B cell (primary cell): ENCODE measurements at regions not wholly inside any gene's neighbourhood (a gene's known extent, or its start where the extent isn't known, plus 50 kb on each side); places are given as distances from the start of the nearest gene placed in this dataset.
A peak's percentile ranks its signal among the peaks of the same experiment; 100 is the strongest.

ENCODE experiments used
- ATAC-seq: fragments of 200-7000 bp; cut with Tn5 transposase; one replicate; pipeline ENCODE4 v1.10.0; 2021; ENCODE audit warnings: low read depth, mild to moderate bottlenecking, moderate number of reproducible peaks, moderate library complexity
- CTCF ChIA-PET: fragments of 350-600 bp; sonication (Branson Sonifier 250); formaldehyde crosslinking; loops from one replicate; lab custom pipeline; 2021; ENCODE audit warnings: antibody characterized with exemption, inconsistent platforms; lab: Charles Lee
- POLR2A ChIA-PET: fragments of 350-600 bp; sonication (Branson Sonifier 250); formaldehyde crosslinking; loops from one replicate; lab custom pipeline; 2021; ENCODE audit warnings: antibody characterized with exemption; lab: Charles Lee
- DNase-seq: peaks from one replicate; pipeline ENCODE4 v3.0.0; 2013
- H2AFZ ChIP-seq: 2 replicates; pipeline ENCODE4 v1.6.1; 2012; ENCODE audit warnings: mild to moderate bottlenecking, low read depth, low read length; ENCODE audit not compliant: insufficient read depth, poor library complexity, severe bottlenecking
- H3K27ac ChIP-seq, 2 donors: 1 replicate in 1 of 2; 2 replicates in 1 of 2; pipeline ENCODE4 v1.5.1; 2012 to 2013; ENCODE audit warnings: low read length in 2 of 2, mild to moderate bottlenecking in 2 of 2, moderate library complexity in 1 of 2
- H3K27me3 ChIP-seq, 4 experiments: fragments of 200-600 bp in 1 of 4; sonication (generic) in 1 of 4; replicated peaks in 1 of 4; 1 replicate in 2 of 4; 2 replicates in 2 of 4; pipeline versions ENCODE4 v1.6.1 to v1.7.0; 2013 to 2016; ENCODE audit warnings: low read length in 3 of 4, mild to moderate bottlenecking in 2 of 4, mixed read lengths in 1 of 4, moderate library complexity in 1 of 4; ENCODE audit not compliant: insufficient read depth in 4 of 4, control insufficient read depth in 3 of 4; ENCODE audit errors: control extremely low read depth in 1 of 4
- H3K36me3 ChIP-seq, 2 experiments: replicated peaks in 1 of 2; 1 replicate in 1 of 2; 2 replicates in 1 of 2; pipeline versions ENCODE4 v1.6.1 to v1.7.1; 2013; ENCODE audit warnings: low read length in 1 of 2; ENCODE audit not compliant: insufficient read depth in 2 of 2, control insufficient read depth in 1 of 2; ENCODE audit errors: control extremely low read depth in 1 of 2, extremely low read depth in 1 of 2
- H3K4me1 ChIP-seq, 2 donors: fragments of 200-600 bp in 1 of 2; sonication (generic) in 1 of 2; 1 replicate in 1 of 2; 2 replicates in 1 of 2; pipeline versions ENCODE4 v1.5.1 to v1.6.1; 2013 to 2017; ENCODE audit warnings: low read length in 2 of 2; ENCODE audit not compliant: control insufficient read depth in 2 of 2, insufficient read depth in 2 of 2
- H3K4me2 ChIP-seq: replicated peaks from 2 replicates; pipeline ENCODE3; 2012; ENCODE audit warnings: mild to moderate bottlenecking, low read depth, low read length; ENCODE audit not compliant: poor library complexity, severe bottlenecking
- H3K4me3 ChIP-seq, 5 experiments: fragments of 200-600 bp in 1 of 5; sonication (generic) in 1 of 5; 1 replicate in 3 of 5; 2 replicates in 2 of 5; pipeline versions ENCODE4 v1.5.1 to v1.7.0; 2011 to 2016; ENCODE audit warnings: low read length in 4 of 5, mild to moderate bottlenecking in 4 of 5, low read depth in 2 of 5, control low read depth in 1 of 5, moderate library complexity in 1 of 5; ENCODE audit not compliant: insufficient read depth in 1 of 5; ENCODE audit errors: control extremely low read depth in 1 of 5, extremely low read depth in 1 of 5
- H3K79me2 ChIP-seq: fragments of 200-600 bp; sonication (generic); one replicate; pipeline ENCODE4 v1.6.0; 2016; ENCODE audit warnings: low read length; ENCODE audit not compliant: control insufficient read depth, insufficient read depth
- H3K9ac ChIP-seq: fragments of 200-600 bp; sonication (generic); 2 replicates; pipeline ENCODE4 v1.6.1; 2017; ENCODE audit warnings: mild to moderate bottlenecking, low read length, moderate library complexity
- H3K9me3 ChIP-seq, 3 donors: one replicate each; pipeline versions ENCODE4 v1.6.1 to v1.7.1; 2013; ENCODE audit warnings: low read length in 2 of 3; ENCODE audit not compliant: control insufficient read depth in 2 of 3, insufficient read depth in 1 of 3; ENCODE audit errors: control extremely low read depth in 1 of 3
- H4K20me1 ChIP-seq: 2 replicates; pipeline ENCODE4 v1.6.0; 2012; ENCODE audit warnings: mild to moderate bottlenecking, low read length; ENCODE audit not compliant: insufficient read depth, control insufficient read depth, poor library complexity, severe bottlenecking
- H3K27ac Mint-ChIP-seq: one replicate; pipeline ENCODE4 v1.8.0; 2021; ENCODE audit warnings: mixed read lengths
- H3K27me3 Mint-ChIP-seq: one replicate; pipeline ENCODE4 v1.8.0; 2021; ENCODE audit warnings: mixed read lengths
- H3K4me1 Mint-ChIP-seq: one replicate; pipeline ENCODE4 v1.8.0; 2021; ENCODE audit warnings: mixed read lengths
- H3K4me3 Mint-ChIP-seq: one replicate; pipeline ENCODE4 v1.8.0; 2021; ENCODE audit warnings: mixed read lengths
- H3K9me3 Mint-ChIP-seq: one replicate; pipeline ENCODE4 v1.8.0; 2022; ENCODE audit warnings: mixed read lengths; ENCODE audit not compliant: insufficient read depth
- EZH2 ChIP-seq: IDR thresholded peaks from 2 replicates; pipeline ENCODE4 v1.6.1; 2012; ENCODE audit warnings: borderline replicate concordance, low read depth, mild to moderate bottlenecking, moderate library complexity, low read length; ENCODE audit not compliant: insufficient read depth, poor library complexity, severe bottlenecking
- WGBS: methylation state at CpG from one replicate; pipeline ENCODE4 v1.1.5; 2013; ENCODE audit warnings: missing lambda C conversion rate; ENCODE audit not compliant: insufficient coverage; 5-methylcytosine and 5-hydroxymethylcytosine counted together
- intact Hi-C: fragments of 100-400 bp; cut with micrococcal nuclease; formaldehyde crosslinking; loops from one replicate; pipeline ENCODE4 v1.10.0; 2022
- TF ChIP-seq, protein P1 (sequence below): fragments of 200-600 bp; IDR thresholded peaks from one replicate; pipeline ENCODE4 v1.8.0; 2022; ENCODE audit warnings: antibody characterized with exemption, mild to moderate bottlenecking

DNA sequence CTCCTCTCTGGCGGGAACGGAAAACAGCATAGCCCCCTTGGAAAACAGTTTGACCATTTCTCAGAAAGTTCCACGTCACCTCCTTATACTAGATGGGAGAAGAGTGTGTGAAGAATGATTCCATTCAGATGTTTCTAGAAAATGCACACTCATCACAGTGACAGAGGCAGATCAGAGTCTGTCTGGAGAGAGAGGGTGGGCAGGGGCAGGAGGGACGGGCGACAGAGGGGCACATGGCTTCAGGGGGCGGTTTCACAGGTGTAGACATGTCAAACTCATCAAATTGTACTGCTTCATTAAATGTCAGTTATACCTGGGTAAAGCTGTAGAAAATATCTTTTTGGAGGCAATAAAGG lies 88.8 kb upstream of the TAF1B start:
- no peak overlapping the region for H3K27ac Mint-ChIP-seq

GRCh38 chr2:9755008-9755407 lies 88.3 kb upstream of the TAF1B start:
- H3K4me2 ChIP-seq: no peak overlapping the region
- H3K36me3 ChIP-seq: no peaks in the 10 kb centered on the region
- ATAC-seq: no peak
- CTCF ChIA-PET: no interaction called here
- Mint-ChIP-seq H3K27me3 (peaks cover 41% of the 10 kb centered on the region), H3K4me3 (no peak overlapping the region), H3K9me3 (no peaks in the 10 kb centered on the region), H3K27ac (no peak overlapping the region), H3K4me1 (peaks cover 21% of the 10 kb centered on the region)
- no peak for DNase-seq
- no peak overlapping the region for H2AFZ ChIP-seq
- H3K4me1 ChIP-seq: peaks cover 13 to 26% of the 10 kb centered on the region in 2 donors
- POLR2A ChIA-PET: no interaction called here
- no peaks in the 10 kb centered on the region for H4K20me1 ChIP-seq
- H3K4me3 ChIP-seq: no peak overlapping the region
- peaks cover 0 to 51% (median 23%) of the 10 kb centered on the region in 4 experiments for H3K27me3 ChIP-seq
- no peaks in the 10 kb centered on the region for H3K79me2 ChIP-seq
- no peak overlapping the region for H3K27ac ChIP-seq
- no peak for TF ChIP-seq EZH2
- TF ChIP-seq, protein P1, sequence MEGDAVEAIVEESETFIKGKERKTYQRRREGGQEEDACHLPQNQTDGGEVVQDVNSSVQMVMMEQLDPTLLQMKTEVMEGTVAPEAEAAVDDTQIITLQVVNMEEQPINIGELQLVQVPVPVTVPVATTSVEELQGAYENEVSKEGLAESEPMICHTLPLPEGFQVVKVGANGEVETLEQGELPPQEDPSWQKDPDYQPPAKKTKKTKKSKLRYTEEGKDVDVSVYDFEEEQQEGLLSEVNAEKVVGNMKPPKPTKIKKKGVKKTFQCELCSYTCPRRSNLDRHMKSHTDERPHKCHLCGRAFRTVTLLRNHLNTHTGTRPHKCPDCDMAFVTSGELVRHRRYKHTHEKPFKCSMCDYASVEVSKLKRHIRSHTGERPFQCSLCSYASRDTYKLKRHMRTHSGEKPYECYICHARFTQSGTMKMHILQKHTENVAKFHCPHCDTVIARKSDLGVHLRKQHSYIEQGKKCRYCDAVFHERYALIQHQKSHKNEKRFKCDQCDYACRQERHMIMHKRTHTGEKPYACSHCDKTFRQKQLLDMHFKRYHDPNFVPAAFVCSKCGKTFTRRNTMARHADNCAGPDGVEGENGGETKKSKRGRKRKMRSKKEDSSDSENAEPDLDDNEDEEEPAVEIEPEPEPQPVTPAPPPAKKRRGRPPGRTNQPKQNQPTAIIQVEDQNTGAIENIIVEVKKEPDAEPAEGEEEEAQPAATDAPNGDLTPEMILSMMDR: no peak
- intact Hi-C loops: no loop called here
- no peak overlapping the region for H3K9ac ChIP-seq
- WGBS: 24% methylated on average over 10 of the region's 11 CpGs
- H3K9me3 ChIP-seq: peaks cover 0 to 2% (median 0%) of the 10 kb centered on the region in 3 donors

More for the DNA sequence above, 88.8 kb upstream of the TAF1B start:
- no peaks in the 10 kb centered on the region for H3K9me3 Mint-ChIP-seq
- peaks cover 13 to 26% of the 10 kb centered on the region in 2 donors for H3K4me1 ChIP-seq
- H3K27ac ChIP-seq: no peak overlapping the region
- H3K27me3 ChIP-seq: peaks cover 0 to 51% (median 23%) of the 10 kb centered on the region in 4 experiments
- peaks cover 41% of the 10 kb centered on the region for H3K27me3 Mint-ChIP-seq
- peak overlapping the region; percentile 12 for H2AFZ ChIP-seq
- ChIA-PET CTCF (no interaction called here), POLR2A (no interaction called here)
- intact Hi-C loops: no loop called here
- peak overlapping the region; percentile 56 for H3K4me2 ChIP-seq
- H3K36me3 ChIP-seq: no peaks in the 10 kb centered on the region
- H3K4me1 Mint-ChIP-seq: peaks cover 21% of the 10 kb centered on the region
- H3K9ac ChIP-seq: no peak overlapping the region
- H4K20me1 ChIP-seq: no peaks in the 10 kb centered on the region
- DNase-seq: no peak
- H3K79me2 ChIP-seq: no peaks in the 10 kb centered on the region
- no peak overlapping the region for H3K4me3 ChIP-seq
- no CpG with 5 or more reads among the region's 6 CpGs for whole genome bisulfite sequencing
- H3K9me3 ChIP-seq: peaks cover 0 to 2% (median 0%) of the 10 kb centered on the region in 3 donors
- TF ChIP-seq, protein P1: no peak
- no peak for TF ChIP-seq EZH2
- H3K4me3 Mint-ChIP-seq: peak overlapping the region; percentile 10
- no peak for ATAC-seq
